NCI-H446 treated with DMSO at 0.1 percent for 48 hours (cell line): ENCODE measurements at regions not wholly inside any gene's neighbourhood (a gene's known extent, or its start where the extent isn't known, plus 50 kb on each side); places are given as distances from the start of the nearest gene placed in this dataset.
"Not testable (repeated sequence)": the region's sequence is repeated elsewhere in the genome, so short reads cannot be mapped to it uniquely, and the experiment has no call there.

Experiments
- DNase-seq: peaks from one replicate; lab custom pipeline; 2025; lab: John Stamatoyannopoulos, UW

DNA sequence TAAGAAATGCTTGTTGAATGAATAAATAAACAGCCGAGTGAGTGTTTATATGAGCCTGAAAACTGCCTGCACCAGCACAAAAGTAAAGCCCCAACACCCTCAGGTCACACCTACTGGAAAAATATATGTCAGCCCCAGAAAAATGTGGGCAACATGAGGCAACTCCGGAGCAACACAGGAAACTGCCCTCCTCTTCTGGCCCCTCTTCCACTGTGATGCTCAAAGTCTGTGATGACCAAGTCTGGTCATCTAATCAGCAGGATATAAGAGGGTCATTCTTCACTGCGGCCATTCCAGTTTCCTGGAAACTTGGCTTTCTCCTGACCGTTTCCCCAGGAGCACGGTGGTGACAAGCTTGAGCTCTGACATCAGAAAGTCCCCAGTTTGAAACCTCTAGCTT is 159.6 kb upstream of the PZP start:
- DNase-seq = no peak

DNA sequence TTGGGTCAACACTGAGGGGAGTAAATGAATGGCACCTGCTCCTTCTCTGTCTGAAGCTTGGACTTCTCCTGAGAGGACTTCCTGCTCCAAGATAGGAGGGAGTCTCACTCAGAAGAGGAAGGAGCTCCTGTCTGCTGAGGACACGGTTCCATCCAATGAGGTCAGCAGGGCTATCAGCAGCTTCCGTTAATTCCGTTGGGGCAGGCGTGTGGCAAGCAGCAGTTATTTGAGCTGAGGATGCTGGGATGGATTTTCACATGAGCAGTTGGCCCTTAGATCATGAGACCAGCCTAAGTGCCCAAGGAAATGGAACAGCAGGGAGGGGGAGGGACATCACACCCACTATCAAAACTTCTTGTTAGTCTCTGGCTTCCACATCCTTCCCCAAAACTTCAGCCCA is 159.0 kb upstream of the PZP start:
- DNase-seq = no peak

DNA sequence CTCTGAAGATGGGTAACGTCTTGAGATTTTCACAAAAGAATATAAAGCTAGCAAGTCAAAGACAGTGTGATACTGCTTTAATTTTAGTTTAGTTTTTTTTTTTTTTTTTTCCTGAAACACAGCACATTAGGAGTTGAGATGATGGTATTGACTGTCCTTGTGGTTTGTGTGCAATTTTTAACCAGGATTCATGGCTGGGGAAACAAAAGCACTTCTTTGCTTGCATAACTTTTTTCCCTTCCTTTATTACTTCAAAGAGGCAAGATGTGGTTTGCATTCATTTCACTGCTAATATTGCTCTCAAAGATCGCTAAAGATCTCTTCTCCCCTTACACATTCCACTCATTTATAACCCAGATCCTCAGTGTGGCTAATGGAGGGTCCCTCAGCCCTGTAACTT is 157.1 kb upstream of the PZP start:
- no peak for DNase-seq

DNA sequence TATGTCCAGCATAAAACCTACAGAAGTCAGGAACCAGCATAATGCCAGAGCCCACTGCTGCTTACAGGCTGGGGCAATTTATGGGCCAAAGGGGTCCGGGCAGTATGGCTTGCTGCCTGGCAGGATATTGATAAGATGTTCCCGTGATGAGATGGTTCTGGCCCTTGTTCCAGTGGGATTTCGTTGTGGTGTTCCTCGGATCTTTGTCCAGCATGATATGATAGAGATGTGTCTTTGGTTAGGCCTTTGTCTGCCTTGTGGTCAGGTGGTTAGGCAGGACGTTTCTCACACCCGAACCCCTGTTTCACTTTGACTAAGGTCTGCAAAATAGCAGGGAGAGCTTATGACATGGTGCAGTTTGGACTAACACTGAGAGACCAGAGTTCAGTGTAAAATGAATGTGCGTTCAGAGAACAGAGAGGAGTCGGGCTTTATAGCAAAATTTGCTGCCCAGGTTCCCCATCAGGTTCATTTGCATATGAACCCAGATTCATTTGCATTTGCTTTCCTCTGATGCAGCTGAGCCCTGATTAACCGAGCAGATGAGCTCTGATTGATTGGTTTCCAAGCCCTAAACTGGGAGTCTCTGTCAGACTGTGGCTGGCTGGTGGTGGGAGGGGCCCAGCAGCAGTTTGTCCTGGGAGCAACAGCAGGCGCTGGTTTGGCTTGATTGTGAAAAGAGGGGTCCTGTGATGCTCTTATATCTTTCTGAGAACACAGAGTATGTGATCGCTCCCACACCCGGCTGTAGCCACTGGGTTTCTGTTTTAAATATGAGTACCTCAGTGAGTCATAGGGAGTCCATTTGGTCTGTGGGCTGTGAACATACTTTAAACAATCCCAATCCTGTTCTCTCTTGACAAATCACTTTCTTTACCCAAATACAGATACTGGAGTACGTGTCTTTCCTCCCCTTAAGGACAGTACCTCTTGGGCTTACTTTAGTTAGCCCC is 156.3 kb upstream of the PZP start:
- no peak for DNase-seq

DNA sequence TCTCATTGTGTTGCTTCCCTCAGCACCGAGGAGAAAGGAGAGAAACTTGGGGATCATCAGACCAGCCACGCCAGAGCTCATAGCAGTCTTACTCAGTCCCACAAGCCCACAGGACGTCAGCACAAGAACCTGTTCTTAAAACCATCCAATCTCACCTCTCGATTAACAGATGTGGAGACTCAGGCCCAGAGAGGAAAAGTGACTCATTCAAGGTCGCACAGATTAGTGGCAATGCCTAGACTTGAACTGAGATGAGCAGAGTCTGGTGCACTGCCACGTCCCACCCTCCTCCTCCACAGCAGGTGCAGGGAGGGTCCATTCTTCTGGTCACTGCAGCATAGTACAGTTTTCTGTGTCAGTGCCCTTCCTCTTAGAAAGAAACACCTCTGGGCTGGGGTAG is 154.9 kb upstream of the PZP start:
- no peak for DNase-seq

DNA sequence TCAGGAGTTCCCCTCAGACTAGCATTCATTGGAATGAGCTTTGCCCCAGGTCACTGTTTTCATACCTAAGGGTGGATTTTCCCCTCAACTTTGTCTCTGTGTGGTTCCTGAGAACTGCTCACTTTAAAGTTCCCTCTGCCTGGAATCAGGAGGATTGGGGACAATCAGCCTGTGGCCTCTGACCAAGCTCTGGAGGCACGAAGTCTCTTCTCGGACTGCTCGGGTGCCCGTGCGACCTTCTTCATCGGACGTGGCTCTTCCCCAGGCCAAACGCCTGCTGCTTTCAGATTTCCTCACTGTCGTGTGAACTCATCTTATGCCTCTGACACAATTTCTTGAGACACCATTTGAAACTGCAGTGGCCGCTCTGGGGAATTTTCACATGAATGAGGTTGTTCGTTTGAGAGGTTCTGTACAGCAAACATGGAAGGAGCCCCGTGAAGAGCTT is 153.7 kb upstream of the PZP start:
- DNase-seq = no peak

DNA sequence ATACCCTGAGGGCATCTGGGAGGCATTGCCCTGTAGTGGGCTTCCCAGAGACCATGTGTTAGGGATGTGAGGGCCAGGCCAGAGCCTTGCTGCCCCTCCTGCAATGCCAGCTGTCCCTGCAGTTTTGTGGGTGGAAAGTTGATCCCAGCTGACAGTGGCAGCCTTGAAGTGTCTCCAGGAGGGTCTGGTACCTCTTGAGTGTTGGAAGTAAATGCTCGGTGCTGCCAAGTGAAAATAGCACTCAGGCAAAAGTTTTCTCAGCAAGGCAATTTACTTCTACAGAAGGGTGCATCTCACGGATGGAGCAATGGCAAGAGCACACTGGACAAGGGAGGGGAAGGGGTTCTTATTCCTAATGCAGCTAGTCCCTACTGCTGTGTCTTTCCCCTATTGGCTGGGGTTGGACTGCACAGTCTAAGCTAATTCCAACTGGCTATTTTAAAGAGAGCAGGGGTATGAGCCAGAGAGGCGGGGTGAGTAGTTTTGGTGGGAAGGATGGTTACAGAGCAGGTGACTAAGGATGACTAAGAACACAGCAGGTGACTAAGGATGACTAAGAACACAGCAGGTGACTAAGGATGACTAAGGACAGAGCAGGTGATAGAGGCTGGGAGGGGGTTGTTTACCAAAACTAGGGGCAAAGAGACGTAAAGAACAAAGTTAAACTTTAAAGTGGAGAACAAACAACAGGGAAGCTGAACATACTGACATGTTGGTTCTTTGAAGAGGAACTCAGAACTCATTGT is 146.0 kb upstream of the PZP start:
- not testable (repeated sequence) for DNase-seq

DNA sequence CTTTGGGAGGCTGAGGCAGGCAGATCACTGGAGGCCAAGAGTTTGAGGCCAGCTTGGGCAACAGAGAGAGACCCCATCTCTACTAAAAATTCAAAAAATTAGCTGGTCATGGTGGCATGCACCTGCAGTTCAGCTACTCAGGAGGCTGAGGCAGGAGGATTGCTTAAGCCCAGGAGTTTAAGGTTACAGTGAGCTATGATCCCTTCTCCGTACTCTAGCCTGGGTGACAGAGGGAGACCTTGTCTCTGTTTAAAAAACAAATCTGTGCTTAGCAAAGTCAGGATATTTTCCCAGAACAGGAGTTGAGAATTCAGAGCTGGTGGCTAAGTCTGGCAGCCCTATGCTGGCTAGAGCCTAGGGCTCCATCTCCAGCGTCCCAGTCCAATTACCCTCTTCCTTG is 142.9 kb upstream of the PZP start:
- no peak for DNase-seq

DNA sequence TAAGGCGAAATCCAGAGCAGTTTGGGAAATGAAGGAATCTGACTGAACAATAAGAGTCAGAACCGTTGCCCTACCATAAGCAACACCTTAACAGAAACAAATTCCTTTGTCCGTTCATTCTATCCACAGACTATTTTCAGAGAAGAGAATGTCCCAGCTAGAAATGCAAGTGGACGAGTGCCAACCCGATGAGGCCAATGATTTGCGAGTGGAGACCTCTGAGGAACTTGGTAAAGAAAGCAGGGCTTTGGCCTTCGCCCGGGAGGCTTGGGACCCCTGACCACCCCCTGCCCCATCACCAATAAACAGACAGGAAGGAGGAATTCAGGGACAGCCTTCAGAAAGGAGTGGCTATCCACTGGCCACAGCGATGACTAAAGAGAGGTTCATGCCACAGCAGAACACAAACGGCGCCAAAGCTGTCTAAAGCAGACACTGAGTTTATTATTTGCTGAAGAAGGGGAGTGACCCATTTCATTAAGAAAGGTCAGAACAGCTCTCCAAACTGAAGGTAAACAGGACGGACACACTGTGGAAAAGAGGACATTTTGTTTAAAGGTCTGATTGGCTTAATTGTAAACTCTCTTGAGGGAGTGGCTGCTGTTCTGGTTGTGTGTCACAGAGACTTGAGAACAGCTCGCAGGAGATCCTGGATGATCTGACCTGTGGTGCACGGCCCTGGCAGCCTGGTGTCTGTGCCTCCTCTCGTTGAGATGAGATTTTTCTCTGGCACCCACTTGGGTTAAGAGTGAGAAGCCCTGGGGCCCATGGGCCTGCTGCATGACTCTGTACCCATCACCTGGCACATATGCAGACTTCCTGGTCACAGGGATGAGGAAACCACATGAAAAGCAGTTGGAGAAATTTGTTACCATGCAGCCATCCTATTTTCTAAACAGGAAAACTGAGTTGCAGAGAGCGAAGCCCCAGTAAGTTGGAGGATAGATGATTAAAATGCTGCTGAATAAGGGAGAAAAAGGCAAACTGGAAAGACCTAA is 142.0 kb upstream of the PZP start:
- no peak for DNase-seq

DNA sequence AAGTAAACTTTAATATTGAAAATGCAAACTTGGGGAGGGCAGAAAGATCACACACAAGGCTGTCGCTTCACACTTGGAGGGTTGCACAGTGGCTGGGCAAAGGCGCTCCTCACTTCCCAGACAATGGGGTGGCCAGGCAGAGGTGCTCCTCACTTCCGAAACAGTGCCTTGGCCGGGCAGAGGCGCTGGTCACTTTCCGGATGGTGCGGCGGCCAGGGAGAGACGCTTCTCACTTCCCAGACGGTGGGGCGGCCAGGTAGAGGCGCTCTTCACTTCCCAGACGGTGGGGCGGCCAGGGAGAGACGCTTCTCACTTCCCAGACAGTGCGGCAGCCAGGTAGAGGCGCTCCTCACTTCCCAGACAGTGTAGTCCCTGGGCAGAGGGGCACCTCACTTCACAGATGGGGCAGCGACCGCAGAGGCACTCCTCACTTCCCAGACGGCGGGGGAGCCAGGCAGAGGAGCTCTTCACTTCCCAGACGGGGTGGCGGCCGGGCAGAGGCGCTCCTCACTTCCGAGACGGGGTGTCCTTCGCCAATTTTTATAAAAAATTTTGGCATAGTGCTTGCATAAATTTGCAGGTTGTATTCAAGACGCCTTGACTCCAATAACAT is 140.8 kb upstream of the PZP start:
- DNase-seq = no peak

DNA sequence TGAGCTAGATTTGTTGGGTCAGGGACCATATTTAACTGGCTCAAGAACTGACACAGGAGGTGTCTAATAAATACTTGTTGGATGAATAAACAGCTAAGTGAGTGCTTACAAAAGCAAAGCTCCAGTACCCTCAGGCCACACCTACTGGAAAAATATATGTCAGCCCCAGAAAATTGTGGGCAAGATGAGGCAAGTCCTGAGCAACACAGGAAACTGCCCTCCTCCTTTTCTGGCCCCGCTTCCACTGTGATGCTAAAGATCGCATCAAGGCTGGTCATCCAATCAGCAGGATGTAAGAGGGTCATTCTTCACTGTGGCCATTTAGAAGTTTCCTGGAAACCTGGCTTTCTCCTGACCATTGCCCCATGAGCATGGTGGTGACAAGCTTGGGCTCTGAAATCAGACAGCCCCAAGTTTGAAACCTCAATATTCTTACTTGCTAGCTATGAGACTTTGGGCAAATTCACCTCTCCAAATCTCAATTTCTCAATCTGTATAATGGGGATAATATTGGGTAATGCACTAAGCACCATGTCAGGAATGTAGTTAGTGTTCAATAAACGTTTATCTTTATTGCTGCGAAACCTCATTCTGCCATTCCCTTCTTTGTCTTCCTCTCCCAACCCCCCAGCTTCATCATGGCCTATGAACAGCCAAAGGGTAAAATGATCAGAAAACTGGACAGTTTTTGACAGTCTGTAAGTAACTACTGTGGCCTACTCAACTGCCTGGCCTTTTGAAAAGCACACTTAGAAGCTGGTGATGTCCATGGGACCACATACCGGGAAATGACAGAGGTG is 139.3 kb upstream of the PZP start:
- DNase-seq = no peak

DNA sequence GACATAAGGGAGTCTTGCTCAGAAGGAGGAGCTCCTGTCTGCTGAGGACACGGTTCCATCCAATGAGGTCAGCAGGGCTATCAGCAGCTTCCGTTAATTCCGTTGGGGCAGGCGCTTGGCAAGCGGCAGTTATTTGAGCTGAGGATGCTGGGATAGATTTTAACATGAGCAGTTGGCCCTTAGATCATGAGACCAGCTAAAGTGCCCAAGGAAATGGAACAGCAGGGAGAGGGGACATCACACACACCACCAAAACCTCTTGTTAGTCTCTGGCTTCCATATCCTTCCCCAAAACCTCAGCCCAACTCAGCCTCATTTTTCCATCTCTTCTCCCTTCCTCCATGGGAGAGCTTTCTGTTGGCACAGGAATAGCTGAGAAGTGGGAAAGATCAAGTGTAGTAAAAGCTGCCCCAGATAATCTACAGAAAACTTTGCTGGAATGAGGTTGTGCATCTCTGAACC is 138.7 kb upstream of the PZP start:
- no peak for DNase-seq

DNA sequence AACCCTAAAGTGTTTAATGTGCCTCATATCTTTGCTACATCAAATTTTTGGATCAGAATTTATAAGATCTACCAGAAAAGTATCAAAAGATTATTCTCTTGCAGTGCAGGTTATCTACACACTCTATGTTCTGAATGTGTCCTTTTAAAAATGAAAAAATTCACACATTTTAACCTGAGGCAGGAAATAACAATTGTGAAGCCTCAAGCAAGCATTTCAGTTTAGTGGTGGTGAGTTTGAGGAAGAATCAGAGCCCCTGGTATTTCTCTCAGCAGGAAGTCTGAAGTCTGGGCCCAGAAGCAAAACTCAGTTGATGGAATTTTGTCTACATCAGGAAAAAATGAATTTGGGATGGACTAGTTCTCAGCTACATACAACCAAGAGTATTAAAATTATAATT is 137.0 kb upstream of the PZP start:
- DNase-seq = no peak

DNA sequence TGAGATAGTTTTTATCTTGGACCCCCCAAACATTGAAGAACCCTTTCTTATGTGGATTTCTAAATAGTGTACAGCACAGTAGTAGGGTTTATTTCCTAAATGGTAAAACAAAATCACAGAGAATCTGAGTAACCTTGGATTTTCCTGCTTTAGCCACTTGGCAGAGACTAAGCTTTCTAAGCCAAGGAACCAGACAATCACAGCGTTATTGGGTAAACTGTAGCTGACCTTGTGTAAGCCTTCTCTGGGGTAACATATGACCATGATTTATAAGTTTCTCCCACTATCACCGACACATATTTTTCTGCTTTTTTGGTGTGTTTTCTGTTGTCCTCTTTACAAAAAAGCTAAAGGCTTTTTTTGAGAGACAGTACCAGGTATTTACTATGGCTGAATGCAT is 136.3 kb upstream of the PZP start:
- DNase-seq = no peak

DNA sequence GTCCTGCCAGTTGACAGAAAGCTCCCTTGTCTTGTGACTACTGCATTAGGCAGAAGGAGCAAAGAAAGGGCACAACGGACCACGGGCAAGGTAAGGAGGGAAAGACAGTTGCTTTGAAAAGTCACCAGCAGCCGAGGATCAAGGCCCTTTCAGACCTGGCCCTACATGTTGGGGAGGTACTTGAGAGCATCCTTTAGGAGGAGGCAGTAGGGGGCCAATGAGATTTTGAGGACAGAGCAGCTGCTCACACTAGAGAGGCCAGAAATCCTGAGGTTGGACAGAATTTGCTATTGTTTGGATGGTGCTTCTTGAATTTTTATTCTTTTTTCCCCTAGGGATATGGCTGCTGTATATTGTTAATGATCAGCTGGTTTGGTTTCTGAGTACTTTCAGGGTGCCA is 135.5 kb upstream of the PZP start:
- DNase-seq = no peak

DNA sequence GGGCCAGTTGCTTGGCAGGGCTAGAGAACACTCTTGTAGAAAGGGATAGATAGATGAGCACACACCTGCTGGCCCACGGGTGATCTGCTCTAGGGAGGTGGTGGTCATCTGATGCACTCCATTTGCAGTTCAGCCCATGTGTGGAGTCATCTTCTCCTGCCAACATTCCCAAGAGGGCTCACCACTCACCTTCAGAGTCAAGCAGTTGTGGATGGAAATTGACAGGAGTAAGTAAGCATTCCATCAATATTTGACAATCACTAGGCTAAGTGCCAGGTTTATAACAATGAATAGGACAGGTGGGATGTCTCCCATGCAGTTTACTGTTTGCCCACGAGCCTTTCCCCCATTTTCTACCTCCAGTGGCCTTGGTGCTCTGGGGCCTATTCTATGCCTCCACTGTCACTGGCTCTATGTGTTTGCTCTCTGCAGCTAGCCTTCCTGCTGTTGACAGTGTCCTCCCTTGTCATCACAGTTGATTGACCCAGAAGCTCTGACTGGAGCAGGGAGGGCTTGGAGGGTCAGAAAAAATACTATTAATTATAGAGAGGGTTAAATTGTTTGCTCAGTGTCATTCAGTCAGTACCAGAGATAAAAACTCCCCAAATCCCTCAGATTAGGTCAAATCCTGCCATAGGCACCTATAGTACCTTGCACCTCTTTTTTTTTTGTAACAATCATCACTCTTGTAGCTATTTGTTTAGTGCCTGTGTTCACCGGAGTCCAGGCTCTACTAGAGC is 134.6 kb upstream of the PZP start:
- DNase-seq = no peak

DNA sequence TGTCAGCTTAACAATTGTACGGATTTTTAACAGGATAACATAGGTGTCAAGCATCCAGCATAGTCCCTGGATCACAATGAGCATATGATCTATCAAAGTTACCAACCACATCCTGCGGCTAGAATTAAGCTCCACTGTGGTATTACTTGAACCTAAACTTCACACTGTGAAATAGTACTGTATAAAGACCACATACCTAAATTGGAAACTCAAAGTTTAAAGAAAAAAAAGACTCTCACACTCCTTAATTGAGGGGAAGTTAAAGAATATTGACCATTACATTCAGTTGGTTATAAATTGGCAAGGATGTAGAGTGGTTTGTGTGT is 133.0 kb upstream of the PZP start:
- no peak for DNase-seq

DNA sequence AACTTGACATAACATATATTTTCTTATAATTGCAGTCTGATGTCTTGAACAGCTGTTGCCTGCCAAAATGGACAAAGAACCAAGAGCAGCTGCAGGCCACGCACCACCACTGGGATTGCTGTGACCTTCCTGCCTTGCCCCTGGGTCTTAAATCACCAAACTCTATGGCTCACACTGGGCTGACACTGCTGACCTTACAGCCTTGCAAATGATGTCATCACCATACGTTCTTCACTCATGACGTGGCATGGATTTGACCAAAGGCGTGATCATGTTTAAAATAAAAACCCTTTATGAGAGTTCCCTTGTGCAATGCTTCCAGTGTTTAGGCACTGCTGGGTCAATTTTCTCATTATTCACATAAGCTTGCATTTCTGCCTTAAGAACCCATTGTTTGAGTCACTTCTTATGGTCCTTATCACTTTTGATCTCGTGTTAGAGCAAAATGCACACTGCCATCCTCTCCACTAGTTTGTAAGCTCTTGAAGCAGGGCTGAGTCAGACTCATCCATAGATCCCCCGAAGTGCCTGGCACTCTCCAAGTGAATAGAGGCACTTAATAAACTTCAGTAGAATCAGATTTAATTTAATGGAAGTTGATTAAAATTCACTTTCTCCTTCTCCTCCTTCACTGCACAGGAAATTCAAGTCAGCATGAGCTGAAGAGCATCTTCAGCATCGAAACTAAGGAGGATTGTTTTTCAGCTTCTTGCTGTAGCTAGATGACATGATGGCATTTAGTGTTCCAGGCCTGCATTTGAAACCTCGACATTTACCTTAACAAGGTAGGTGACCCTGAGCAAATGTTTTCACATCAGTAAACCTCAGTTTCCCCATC is 132.4 kb upstream of the PZP start:
- DNase-seq = no peak

DNA sequence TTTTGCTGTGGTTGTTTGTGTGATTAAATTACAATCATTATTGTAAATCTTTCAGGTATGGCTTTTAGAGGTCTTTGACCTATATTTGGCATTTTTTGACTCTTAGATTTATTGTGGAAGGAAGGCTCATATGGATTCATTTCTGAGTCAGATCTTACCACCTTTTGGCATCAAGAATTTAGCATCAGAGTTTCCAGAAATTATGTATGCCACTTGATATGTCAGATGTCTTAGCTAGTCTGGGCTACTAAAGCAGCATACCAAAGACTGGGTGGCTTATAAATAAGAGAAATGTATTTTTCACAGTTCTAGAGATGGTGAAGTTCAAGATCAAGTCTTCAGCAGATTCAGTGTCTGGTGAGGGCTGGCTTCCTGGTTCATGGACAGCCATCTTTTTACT is 129.5 kb upstream of the PZP start:
- no peak for DNase-seq
